Epithelial cell of esophagus (primary cell): ENCODE measurements at regions not wholly inside any gene's neighbourhood (a gene's known extent, or its start where the extent isn't known, plus 50 kb on each side); places are given as distances from the start of the nearest gene placed in this dataset.
"Not testable (repeated sequence)": the region's sequence is repeated elsewhere in the genome, so short reads cannot be mapped to it uniquely, and the experiment has no call there.

Experiments
- DNase-seq: peaks from one replicate; pipeline ENCODE4 v3.0.0; 2010; ENCODE audit warnings: low read depth
- H3K4me3 ChIP-seq: 2 replicates; pipeline ENCODE4 v1.5.1; 2011; ENCODE audit warnings: mild to moderate bottlenecking, low read length, control low read depth
- TF ChIP-seq, protein P1 (sequence below): IDR thresholded peaks from 2 replicates; pipeline ENCODE4 v1.5.1; 2011; ENCODE audit warnings: low read depth, mild to moderate bottlenecking, low read length, control low read depth, inconsistent platforms; ENCODE audit not compliant: insufficient read depth; ENCODE audit errors: missing control alignments

DNA sequence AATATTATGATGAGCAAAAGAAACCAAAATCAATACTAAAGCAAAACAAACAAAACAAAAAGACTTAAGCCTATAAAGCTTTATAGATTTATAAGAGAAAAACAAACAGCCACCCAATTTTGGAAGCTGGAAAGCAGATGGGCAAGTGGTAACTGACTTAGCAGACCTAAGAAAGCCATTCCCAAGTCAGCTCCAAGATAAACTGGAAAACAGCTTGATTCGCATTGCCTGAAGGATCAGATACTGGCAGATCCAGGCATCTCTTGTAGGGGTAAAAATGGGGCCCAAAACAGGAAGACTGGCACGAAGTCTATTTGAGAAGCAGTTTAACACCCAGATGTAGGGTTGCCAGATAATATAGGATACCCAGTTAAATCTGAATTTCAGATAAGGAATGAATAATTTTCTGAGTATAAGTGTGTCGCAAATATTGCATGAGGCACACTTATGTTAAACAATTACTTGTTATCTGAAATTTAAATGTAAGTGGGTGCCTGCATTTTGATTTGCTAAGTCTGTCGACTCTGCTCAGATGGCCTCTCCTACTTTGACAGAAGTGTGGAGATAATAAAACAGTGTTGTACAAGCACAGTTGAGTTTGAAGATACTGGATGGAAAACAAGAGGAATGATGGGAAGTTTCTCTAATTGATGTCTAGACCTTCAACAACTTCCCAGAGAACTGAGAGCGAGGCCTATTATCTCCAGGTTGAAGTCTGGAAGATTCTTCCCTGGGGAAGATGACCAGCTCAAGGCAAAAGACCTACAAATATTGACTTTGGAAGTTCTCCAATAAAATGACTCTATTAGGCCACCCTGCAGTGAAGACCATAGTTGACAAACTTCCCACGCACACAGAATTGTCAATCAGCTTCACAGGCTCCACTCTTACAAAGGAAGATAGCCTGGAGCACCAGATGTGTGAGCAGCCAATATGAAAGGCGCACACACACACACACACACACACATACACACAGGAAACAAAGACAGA, 113.4 kb downstream of the FAM50B start:
- DNase-seq: peak; percentile 35
- no peak overlapping the region for H3K4me3 ChIP-seq
- TF ChIP-seq, protein P1, sequence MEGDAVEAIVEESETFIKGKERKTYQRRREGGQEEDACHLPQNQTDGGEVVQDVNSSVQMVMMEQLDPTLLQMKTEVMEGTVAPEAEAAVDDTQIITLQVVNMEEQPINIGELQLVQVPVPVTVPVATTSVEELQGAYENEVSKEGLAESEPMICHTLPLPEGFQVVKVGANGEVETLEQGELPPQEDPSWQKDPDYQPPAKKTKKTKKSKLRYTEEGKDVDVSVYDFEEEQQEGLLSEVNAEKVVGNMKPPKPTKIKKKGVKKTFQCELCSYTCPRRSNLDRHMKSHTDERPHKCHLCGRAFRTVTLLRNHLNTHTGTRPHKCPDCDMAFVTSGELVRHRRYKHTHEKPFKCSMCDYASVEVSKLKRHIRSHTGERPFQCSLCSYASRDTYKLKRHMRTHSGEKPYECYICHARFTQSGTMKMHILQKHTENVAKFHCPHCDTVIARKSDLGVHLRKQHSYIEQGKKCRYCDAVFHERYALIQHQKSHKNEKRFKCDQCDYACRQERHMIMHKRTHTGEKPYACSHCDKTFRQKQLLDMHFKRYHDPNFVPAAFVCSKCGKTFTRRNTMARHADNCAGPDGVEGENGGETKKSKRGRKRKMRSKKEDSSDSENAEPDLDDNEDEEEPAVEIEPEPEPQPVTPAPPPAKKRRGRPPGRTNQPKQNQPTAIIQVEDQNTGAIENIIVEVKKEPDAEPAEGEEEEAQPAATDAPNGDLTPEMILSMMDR: no peak

DNA sequence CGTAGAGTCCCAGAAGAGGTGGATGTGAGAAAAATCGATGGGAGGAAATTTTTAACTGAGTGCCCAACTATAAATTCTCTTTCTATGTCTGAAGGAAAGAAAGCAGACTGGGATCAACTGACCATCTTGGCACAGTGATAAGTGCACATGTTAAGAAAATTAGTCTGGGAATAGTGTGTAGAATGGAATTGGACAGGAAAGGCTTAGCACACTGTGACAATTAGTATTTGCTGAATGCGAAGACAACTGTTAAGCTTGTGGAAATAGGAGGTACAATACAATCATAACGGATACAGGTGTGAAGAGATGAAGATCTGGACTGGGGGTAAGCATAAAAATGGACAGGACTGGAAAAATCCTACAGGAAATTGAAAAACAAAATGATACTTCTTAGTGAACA, 114.3 kb downstream of the FAM50B start:
- no peak overlapping the region for H3K4me3 ChIP-seq
- TF ChIP-seq, protein P1: no peak
- no peak for DNase-seq

DNA sequence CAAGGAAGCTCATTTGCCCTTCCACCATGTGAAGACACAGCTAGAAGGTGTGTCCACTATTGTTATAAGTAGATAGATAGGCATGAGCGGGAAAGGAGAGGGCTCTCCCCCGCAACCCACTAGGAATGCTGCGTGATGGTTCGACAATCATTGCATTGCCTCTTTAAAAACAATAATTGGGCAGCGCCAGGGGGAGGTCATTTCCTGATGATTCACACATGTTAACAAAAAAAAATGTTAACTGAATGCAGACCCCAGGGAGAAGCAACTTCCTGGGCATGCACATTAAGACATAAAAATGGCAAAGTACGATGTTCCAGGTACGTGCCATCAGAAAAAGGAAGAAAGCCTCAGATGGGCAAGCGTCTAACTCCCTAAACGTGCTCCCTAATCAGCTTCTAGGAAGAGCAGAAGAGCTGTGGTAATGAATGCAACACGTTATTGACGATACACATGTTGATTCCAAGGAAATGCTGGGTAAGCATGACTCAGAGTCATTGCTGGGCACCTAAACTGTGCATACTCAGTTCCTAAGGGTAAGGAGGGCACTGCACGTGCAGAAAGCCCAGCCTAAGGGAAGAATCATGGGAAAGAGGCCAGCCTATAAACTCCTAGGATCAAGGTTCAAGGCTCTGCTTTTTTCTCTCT, 113.7 kb downstream of the FAM217A start:
- peak; percentile 26 for DNase-seq
- no peak overlapping the region for H3K4me3 ChIP-seq
- TF ChIP-seq, protein P1: no peak

DNA sequence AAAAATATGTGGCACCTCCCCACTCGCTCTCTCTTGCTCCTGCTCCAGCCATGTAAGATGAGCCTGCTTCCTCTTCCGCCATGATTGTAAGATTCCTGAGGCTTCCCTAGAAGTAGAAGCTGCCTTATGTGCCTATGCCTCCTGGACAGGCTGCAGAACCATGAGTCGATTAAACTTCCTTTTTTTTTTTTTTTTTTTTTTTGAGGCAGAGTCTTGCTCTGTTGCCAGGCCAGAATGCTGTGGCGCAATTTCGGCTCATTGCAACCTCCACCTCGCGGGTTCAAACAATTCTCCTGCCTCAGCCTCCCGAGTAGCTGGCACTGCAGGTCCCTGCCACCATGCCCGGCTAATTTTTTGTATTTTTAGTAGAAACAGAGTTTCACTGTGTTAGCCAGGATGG, 112.5 kb downstream of the FAM217A start:
- DNase-seq: no peak
- H3K4me3 ChIP-seq: no peak overlapping the region
- TF ChIP-seq, protein P1: no peak

DNA sequence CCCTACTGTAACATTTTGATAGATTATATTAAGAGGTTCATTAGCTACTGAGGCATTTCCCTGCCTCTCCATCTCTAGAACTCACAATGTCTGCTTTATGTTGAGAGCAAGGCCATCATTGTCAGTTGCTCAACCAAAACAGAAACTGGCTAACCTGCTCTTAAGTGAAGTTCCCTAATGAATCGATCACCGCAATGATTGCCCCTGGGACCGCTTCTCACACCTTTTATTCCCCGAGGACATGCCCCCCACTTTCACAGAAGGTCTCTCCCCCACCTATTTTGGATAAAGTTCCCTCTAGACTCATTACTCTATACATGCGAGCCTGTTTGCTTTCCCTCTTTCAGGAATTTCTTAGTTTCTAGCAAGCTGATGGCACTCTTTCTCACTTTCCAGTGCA, 108.8 kb downstream of the FAM217A start:
- TF ChIP-seq, protein P1: no peak
- no peak overlapping the region for H3K4me3 ChIP-seq

DNA sequence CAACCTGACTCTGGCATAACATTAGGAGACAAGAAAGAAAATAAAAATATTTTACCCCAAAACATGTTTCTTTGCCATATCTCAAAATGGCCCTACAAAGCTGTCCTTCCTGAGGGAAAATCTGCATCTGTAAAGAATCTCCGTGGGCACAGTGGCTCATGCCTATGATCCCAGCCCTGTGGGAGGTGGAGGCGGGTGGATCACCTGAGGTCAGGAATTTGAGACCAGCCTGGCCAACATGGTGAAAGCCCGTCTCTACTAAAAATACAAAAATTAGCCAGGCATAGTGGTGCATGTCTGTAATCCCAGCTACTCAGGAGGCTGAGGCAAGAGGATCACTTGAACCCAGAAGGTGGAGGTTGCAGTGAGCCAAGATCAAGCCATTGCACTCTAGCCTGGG, 105.8 kb downstream of the FAM217A start:
- not testable (repeated sequence) for H3K4me3 ChIP-seq, DNase-seq

More for the DNA sequence above, 108.8 kb downstream of the FAM217A start:
- no peak for DNase-seq

DNA sequence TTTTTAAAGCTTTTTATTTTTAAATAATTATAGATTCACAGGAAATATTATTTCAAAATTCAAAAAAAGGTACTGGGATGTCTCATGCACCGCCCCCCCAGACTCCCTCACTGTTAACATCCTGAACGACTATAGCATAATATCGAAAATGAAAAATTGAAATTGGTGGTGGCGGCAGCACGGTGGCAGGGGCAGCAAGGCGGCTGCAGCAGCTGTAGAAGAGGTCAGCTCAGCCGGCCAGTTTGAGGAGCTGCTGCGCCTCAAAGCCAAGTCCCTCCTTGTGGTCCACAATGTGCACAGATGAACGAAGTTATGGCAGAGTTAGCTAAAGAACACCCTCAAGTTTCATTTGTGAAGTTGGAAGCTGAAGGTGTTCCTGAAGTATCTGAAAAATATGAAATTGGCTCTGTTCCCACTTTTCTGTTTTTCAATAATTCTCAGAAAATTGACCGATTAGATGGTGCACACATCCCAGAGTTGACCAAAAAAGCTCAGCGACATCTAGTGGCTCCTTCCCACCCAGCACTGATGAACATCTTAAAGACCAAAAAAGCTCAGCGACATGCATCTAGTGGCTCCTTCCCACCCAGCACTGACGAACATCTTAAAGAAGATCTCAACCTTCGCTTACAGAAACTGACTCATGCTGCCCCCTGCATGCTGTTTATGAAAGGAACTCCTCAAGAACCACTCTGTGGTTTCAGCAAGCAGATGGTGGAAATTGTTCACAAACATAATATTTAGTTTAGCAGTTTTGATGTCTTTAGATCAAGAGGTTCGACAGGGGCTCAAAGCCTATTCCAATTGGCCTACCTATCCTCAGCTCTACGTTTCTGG, 100.8 kb downstream of the FAM217A start:
- TF ChIP-seq, protein P1: peak; percentile 80
- H3K4me3 ChIP-seq: no peak overlapping the region
- DNase-seq: peak; percentile 63

DNA sequence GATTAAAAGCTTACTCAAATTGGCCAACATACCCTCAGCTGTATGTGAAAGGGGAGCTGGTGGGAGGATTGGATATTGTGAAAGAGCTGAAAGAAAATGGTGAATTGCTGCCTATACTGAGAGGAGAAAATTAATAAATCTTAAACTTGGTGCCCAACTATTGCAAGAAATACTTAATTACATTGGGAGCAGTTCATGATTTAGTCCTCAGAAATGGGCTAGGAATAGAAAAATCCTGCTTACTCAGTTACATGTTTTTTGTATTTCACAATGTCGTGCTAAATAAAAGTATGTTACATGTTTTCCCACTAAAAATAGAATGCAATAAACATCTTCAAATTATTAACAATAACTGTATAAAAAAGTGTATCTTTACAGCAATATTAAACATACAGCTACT, 100.0 kb downstream of the FAM217A start:
- DNase-seq, H3K4me3 ChIP-seq: not testable (repeated sequence)
